ENCODE measurements at regions not wholly inside any gene's neighbourhood (a gene's known extent, or its start where the extent isn't known, plus 50 kb on each side); places are given as distances from the start of the nearest gene placed in this dataset.

DNA sequence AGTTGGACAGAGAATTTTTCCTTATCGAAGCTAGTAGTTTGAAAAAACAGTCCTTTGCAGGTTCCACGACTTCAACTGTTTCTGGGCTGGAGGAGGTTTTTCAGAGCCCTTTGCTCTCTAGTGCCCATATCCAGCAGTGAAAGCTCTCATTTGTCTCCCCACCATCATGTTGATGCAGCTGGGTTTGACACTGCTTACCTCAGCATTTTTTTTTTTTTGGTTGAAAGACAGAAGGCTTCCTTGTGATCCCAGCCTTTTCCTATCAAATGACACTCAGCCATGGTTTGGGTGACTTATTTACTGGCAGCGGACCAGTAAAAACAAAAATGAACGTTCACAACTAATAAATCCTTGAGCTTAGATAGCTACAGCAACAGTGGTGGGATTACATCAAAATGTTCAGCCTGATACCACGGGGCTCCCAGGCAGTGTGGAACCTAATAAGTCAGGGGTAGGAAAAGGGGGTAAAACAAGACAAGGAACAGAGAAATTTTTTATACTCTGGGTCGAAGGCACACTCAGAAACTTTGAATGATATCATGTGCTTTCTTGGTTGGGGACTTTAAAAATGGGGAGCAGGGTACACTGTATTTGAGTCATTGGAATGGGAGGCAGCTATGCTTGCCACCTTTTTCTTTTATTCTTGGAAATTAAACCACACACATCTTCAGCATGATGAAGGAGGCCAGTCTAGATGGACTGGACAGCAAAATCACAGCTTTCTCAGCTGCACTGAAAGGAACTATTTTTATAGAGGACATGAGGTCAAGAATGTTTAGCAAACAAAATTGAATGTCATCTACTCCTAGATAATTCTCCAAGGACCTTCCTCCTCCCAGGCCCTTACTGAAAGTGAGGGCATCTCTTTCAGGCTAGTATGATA lies 308.9 kb upstream of the MPDZ start:
- TF ChIP-seq ARNT (IDR thresholded peaks at IDR 0.05) (no peak), ZNF384 (IDR thresholded peaks at IDR 0.05) (peak; percentile 77), FOXM1 (IDR thresholded peaks at IDR 0.05; ENCODE audit: borderline replicate concordance) (no peak), SUZ12 (IDR thresholded peaks at IDR 0.05) (no peak), NFRKB (IDR thresholded peaks at IDR 0.05) (no peak), CTBP1 (IDR thresholded peaks at IDR 0.05; ENCODE audit: borderline replicate concordance) (no peak), ELF4 (IDR thresholded peaks at IDR 0.05) (no peak), LEF1 (IDR thresholded peaks at IDR 0.05; ENCODE audit: borderline replicate concordance) (no peak), TARDBP (IDR thresholded peaks at IDR 0.05) (no peak), FOXA1 (IDR thresholded peaks at IDR 0.05) (no peak), BHLHE40 (IDR thresholded peaks at IDR 0.05; ENCODE audit: borderline replicate concordance) (no peak)
- TF ChIP-seq, protein P1, sequence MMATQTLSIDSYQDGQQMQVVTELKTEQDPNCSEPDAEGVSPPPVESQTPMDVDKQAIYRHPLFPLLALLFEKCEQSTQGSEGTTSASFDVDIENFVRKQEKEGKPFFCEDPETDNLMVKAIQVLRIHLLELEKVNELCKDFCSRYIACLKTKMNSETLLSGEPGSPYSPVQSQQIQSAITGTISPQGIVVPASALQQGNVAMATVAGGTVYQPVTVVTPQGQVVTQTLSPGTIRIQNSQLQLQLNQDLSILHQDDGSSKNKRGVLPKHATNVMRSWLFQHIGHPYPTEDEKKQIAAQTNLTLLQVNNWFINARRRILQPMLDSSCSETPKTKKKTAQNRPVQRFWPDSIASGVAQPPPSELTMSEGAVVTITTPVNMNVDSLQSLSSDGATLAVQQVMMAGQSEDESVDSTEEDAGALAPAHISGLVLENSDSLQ (IDR thresholded peaks at IDR 0.05) = peak; percentile 79

Data from HEK293T (cell line).